ENCODE measurements at regions not wholly inside any gene's neighbourhood (a gene's known extent, or its start where the extent isn't known, plus 50 kb on each side); places are given as distances from the start of the nearest gene placed in this dataset.
"Not testable (repeated sequence)": the region's sequence is repeated elsewhere in the genome, so short reads cannot be mapped to it uniquely, and the experiment has no call there.

DNA sequence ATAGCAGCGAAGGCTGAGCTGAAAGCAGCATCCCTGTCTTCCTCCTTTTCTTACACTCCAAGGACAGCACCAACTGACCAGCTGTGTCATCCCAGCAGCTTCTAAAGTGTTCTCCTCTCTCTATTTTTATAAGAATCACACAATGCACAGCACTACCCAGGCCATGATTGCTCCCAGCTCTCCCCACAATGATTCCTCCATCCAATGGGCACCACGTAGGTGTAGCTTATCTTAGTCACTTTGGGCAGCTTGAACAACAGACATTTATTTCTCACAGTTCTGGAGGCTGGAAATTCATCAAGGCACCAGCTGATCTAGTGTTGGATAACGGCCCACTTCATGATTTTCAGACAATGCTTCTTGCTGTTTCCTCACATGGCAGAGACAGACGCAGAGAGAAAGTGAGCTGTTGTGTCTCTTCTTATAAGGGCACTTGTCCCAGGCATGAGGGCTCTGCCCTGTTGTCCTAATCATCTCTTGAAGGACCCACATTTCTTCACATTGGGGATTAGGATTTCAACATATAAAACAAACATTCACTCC, 92.0 kb upstream of the CDC14C start:
- DNase-seq, result no peak

DNA sequence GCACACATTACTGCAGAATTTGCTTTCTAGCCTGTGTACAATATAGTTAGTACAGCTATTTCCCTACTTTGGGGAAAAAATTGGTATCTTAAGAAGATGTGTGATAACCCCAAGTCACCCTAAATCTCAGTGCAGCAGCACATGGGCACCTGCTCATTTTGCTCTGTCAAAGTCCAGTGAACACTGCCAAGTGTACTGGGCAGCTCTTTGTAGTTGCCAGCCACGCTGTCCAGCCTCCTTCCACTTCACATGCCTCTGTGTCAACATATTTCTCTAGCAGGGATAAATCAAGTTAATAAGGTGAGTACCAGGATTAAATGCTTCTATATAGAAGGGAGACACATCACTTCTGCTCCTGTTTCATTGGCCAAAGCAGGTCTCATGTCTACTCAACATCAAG, 87.1 kb upstream of the CDC14C start:
- no peak for DNase-seq

DNA sequence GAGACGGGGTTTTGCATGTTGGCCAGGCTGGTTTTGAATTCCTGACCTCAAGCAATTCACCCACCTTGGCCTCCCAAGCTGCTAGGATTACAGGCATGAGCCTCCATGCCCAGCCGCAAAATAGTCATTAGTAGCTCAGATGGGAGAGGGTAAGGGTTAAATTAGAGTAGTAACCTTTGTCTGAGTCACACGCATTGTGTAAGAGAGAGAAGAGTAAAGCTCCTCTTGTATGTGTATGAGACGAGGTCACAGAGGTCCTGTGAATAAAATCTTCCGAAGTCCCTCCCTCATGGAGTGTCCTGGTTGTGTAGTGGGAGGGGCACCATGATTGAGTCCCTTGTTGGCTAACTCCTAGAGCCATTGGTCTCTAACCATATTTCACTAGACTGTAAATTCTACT, 85.2 kb upstream of the CDC14C start:
- no peak for DNase-seq

DNA sequence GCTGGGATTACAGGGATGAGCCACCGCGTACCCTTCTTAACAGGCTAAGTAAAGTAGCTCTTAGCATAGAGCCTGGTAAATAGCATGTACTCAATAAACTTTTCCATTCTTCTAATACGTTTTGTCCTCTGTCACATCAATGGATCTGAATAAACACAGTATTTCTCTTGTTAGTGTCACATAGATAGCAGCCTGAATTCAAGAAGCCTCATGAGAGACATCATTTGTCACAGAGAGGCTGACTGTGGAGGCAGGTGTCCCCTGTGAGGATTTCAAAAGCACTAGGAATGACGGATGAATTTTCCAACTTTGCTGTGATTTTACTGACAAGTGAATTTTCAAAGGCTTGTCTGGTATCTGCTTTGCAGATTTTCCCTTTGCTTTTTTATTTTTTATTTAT, 82.6 kb upstream of the CDC14C start:
- DNase-seq, result no peak

DNA sequence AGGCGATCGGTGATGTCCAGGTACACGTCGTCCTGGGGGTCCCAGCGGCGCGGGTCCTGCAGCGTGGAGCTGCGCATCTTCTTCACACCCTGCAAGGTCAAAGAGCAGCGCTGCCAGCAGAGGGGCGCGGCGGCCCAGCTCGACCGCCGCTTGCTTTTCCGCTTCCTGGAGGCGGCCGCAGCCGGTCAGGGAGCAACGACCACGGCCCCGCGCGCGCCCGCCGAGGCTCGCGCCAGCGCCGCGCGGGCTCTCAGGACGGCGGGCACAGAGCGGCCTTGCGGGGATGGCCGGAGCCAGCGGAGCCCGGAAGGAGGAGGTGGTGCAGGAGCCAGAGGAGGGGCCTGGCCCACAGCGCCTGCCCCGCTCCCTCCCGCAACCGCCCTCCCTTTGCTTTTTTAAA, 76.4 kb upstream of the CDC14C start:
- no peak for DNase-seq

DNA sequence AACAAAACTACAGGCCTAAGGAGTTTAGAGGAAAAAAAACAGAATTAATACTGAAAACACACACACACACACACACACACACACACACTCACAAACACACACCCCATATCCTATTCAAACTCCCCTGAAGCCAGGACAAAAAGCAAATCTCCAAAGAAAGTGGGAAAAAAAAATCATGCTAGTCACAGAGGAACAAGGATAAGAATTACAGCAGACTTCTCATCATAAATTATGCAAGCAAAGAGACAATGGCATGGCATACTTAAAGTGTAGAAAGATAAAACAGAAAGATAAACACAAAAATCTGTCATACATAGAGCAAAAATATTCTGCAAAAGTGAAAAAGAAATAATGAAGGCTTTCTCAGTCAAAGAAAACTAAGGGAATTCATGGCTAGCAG, 63.9 kb upstream of the CDC14C start:
- not testable (repeated sequence) for DNase-seq

DNA sequence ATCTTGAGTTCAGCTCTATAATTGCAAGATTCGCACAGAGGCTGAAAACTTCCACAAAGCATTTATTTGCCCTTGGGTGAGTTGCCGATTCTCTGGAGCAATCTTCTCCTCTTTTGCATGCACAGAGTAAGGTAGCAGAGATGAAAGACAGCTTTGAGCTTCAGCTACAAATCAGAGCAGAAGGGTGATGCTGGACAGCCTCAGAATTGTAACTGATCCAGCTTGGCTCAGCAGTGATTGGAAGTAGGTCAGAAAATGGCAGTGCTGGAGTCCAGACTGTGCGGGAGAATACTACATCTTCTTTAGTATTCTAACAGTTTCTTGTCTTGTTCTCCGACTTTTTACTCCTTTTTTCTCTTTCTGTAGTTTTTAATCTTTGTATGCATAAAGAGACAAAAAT, 55.4 kb upstream of the CDC14C start:
- no peak for DNase-seq

DNA sequence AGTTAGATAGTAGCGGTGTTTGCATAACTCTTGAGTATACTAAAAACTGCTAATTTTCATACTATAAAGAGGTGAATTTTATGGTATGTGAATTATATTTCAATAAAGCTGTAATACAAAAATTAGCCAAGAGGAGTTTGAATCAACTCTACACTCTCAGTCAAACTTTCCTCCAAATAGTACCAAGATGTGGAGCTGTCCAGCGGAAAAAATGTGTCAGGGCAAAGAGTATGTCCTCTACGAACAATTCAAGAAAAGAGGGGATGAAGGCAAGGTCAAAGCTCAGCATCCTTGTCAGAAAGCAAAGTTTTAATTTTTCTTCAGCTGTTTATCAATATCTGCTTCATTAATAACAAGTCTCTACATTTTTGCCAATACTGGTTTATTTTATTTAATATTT, 51.8 kb upstream of the CDC14C start:
- no peak for DNase-seq

All from activated T-cell treated with anti-CD3 and anti-CD28 coated beads, Interleukin-2, amount 50 U/mL, for 48 hours (primary cell).